Peyer's patch (tissue), 4 donors: ENCODE measurements at regions not wholly inside any gene's neighbourhood (a gene's known extent, or its start where the extent isn't known, plus 50 kb on each side); places are given as distances from the start of the nearest gene placed in this dataset.

Source experiments
- DNase-seq, 3 donors: peaks; one replicate each; pipeline ENCODE4 v3.0.0-alpha.2; 2017 to 2019
- H3K27ac ChIP-seq, 4 donors: fragments of 200-600 bp; sonication (generic); one replicate each; pipeline ENCODE4 v1.5.1; 2016 to 2019
- H3K27me3 ChIP-seq, 2 donors: fragments of 200-600 bp; sonication (generic); one replicate each; pipeline ENCODE4 v1.5.1; 2019
- H3K36me3 ChIP-seq, 3 donors: fragments of 200-600 bp; sonication (generic); one replicate each; pipeline ENCODE4 v1.5.1; 2016 to 2019
- H3K4me1 ChIP-seq, 4 donors: fragments of 200-600 bp; sonication (generic); one replicate each; pipeline ENCODE4 v1.5.1; 2016 to 2019
- H3K4me3 ChIP-seq, 4 donors: fragments of 200-600 bp; sonication (generic); 1 replicate in 3 of 4; 2 replicates in 1 of 4; pipeline ENCODE4 v1.5.1; 2016 to 2019; ENCODE audit warnings: mild to moderate bottlenecking in 1 of 4
- H3K9me3 ChIP-seq, 4 donors: fragments of 200-600 bp; sonication (generic); one replicate each; pipeline ENCODE4 v1.5.1; 2016 to 2019; ENCODE audit warnings: mild to moderate bottlenecking in 1 of 4
- POLR2A ChIP-seq, 2 donors: fragments of 450-650 bp; IDR thresholded peaks; one replicate each; pipeline ENCODE4 v1.5.1; 2017; ENCODE audit warnings: antibody characterized with exemption in 2 of 2, mild to moderate bottlenecking in 2 of 2, moderate library complexity in 2 of 2
- small RNA-seq, 2 donors: library from RNA; depleted of rRNA; stranded (forward); fragments of <200 nt; gene quantifications; one replicate each; pipeline ENCODE3, GENCODE V24; 2016
- TF ChIP-seq, protein P1 (sequence below), 6 experiments: fragments of 450-650 bp in 4 of 6; fragments of 200-600 bp in 2 of 6; sonication (generic) in 1 of 6; IDR thresholded peaks; one replicate each; pipeline ENCODE4 v1.5.1; 2017 to 2019; ENCODE audit warnings: antibody characterized with exemption in 6 of 6, mild to moderate bottlenecking in 3 of 6, moderate library complexity in 1 of 6

GRCh38 chr11:47904808-47905207, 56.7 kb upstream of the NUP160 start:
- H3K4me1 ChIP-seq, result peaks cover 0 to 4% (median 0%) of the 10 kb centered on the region in 4 donors
- no peak for DNase-seq
- TF ChIP-seq POLR2A (IDR thresholded peaks at IDR 0.05), result no peak
- TF ChIP-seq, protein P1, sequence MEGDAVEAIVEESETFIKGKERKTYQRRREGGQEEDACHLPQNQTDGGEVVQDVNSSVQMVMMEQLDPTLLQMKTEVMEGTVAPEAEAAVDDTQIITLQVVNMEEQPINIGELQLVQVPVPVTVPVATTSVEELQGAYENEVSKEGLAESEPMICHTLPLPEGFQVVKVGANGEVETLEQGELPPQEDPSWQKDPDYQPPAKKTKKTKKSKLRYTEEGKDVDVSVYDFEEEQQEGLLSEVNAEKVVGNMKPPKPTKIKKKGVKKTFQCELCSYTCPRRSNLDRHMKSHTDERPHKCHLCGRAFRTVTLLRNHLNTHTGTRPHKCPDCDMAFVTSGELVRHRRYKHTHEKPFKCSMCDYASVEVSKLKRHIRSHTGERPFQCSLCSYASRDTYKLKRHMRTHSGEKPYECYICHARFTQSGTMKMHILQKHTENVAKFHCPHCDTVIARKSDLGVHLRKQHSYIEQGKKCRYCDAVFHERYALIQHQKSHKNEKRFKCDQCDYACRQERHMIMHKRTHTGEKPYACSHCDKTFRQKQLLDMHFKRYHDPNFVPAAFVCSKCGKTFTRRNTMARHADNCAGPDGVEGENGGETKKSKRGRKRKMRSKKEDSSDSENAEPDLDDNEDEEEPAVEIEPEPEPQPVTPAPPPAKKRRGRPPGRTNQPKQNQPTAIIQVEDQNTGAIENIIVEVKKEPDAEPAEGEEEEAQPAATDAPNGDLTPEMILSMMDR (IDR thresholded peaks at IDR 0.05), result no peak
- no peaks in the 10 kb centered on the region for H3K36me3 ChIP-seq
- H3K27me3 ChIP-seq, result no peaks in the 10 kb centered on the region
- no peak overlapping the region for H3K27ac ChIP-seq
- no peaks in the 10 kb centered on the region for H3K9me3 ChIP-seq
- no peak overlapping the region for H3K4me3 ChIP-seq

DNA sequence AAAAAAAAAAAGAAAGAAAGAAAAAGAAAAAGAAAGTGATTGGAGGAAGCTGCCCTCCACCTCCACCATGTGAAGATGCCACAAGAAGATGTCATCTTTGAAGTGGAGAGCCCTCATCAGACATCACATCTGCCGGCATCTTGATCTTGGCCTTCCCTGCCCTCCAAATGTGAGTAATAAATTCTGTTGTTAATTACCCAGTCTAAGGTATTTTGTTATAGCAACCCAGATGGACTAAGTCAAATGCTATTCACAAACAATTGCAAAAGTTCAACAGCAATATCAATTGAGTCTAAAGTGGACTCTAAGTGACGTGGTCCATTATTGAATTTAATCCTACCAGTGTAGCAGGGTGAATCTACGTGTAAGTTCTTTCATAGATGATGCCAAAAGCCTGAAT, 55.9 kb upstream of the NUP160 start:
- Histone ChIP-seq H3K27ac (no peak overlapping the region), H3K27me3 (no peaks in the 10 kb centered on the region), H3K4me3 (no peak overlapping the region), H3K9me3 (no peaks in the 10 kb centered on the region), H3K4me1 (peaks cover 0 to 4% (median 0%) of the 10 kb centered on the region in 4 donors), H3K36me3 (no peaks in the 10 kb centered on the region)
- DNase-seq, result no peak
- TF ChIP-seq POLR2A (IDR thresholded peaks at IDR 0.05), result no peak
- TF ChIP-seq, protein P1 (IDR thresholded peaks at IDR 0.05), result no peak

- peak overlapping the region in 1 of 4 donors; percentile 43 for H3K27ac ChIP-seq
Measured at GRCh38 chr11:47899801-47900200, 51.7 kb upstream of the NUP160 start.

More at GRCh38 chr11:47899801-47900200, 51.7 kb upstream of the NUP160 start:
- Histone ChIP-seq H3K36me3 (no peaks in the 10 kb centered on the region), H3K27me3 (no peaks in the 10 kb centered on the region), H3K4me1 (peaks cover 0 to 4% (median 0%) of the 10 kb centered on the region in 4 donors), H3K9me3 (no peaks in the 10 kb centered on the region), H3K4me3 (no peak overlapping the region)
- TF ChIP-seq POLR2A (IDR thresholded peaks at IDR 0.05), result no peak
- TF ChIP-seq, protein P1 (IDR thresholded peaks at IDR 0.05), result no peak
- DNase-seq, result peak in 2 of 3 donors; percentile 78 to 80

Small RNA genes lying in the stretch of these regions (small RNA-seq; reads per million reads assigned to genes)
- 0 reads per million in 2 donors for gene AC023232.1
